Hematopoietic multipotent progenitor cell treated with erythropoietin and hydrocortisone succinate and interleukin-3 and kit ligand, for 17 days (in vitro differentiated cells): ENCODE measurements at regions not wholly inside any gene's neighbourhood (a gene's known extent, or its start where the extent isn't known, plus 50 kb on each side); places are given as distances from the start of the nearest gene placed in this dataset.

ENCODE experiments used
- DNase-seq: peaks from one replicate; pipeline ENCODE4 v3.0.0-alpha.2; 2015; ENCODE audit warnings: low spot score

GRCh38 chr1:87783315-87783714 is 454.6 kb downstream of the LMO4 start:
- no peak for DNase-seq

- DNase-seq: no peak
These were observed 456.7 kb downstream of the LMO4 start for GRCh38 chr1:87785386-87785785.

GRCh38 chr1:87786229-87786628 is 457.5 kb downstream of the LMO4 start:
- DNase-seq: no peak

GRCh38 chr1:87786861-87787545 is 458.3 kb downstream of the LMO4 start:
- no peak for DNase-seq

GRCh38 chr1:87787551-87787950 is 458.9 kb downstream of the LMO4 start:
- no peak for DNase-seq

GRCh38 chr1:87790756-87791155 is 462.1 kb downstream of the LMO4 start:
- DNase-seq: no peak

- DNase-seq: no peak
These were observed 463.5 kb downstream of the LMO4 start for GRCh38 chr1:87791931-87792740.

GRCh38 chr1:87794788-87795614 is 466.3 kb downstream of the LMO4 start:
- DNase-seq: no peak

GRCh38 chr1:87795615-87796337 is 467.1 kb downstream of the LMO4 start:
- DNase-seq: no peak

GRCh38 chr1:87796471-87796901 is 467.8 kb downstream of the LMO4 start:
- DNase-seq: no peak

- DNase-seq: no peak
These were observed 470.8 kb downstream of the LMO4 start for GRCh38 chr1:87799451-87799850.

GRCh38 chr1:87800006-87800405 is 471.3 kb downstream of the LMO4 start:
- no peak for DNase-seq

- no peak for DNase-seq
These were observed 474.7 kb downstream of the LMO4 start for GRCh38 chr1:87803375-87803774.

GRCh38 chr1:87804128-87804527 is 475.4 kb downstream of the LMO4 start:
- no peak for DNase-seq

- DNase-seq: no peak
These were observed 477.1 kb downstream of the LMO4 start for GRCh38 chr1:87805666-87806378.

GRCh38 chr1:87806379-87807094 is 477.9 kb downstream of the LMO4 start:
- no peak for DNase-seq

- no peak for DNase-seq
These were observed 481.5 kb downstream of the LMO4 start for GRCh38 chr1:87810166-87810565.

- no peak for DNase-seq
These were observed 484.3 kb downstream of the LMO4 start for GRCh38 chr1:87812871-87813577.

GRCh38 chr1:87814573-87814972 is 485.9 kb downstream of the LMO4 start:
- DNase-seq: no peak

GRCh38 chr1:87816646-87817045 is 488.0 kb downstream of the LMO4 start:
- no peak for DNase-seq
